K562 (cell line): ENCODE measurements at regions not wholly inside any gene's neighbourhood (a gene's known extent, or its start where the extent isn't known, plus 50 kb on each side); places are given as distances from the start of the nearest gene placed in this dataset.

Source experiments
- BACH1 ChIP-seq: fragments of 200-800 bp; sonication (Bioruptor generic); IDR thresholded peaks from 2 replicates; pipeline ENCODE4 v1.6.1; 2016; ENCODE audit warnings: missing genetic modification characterization, missing compliant biosample characterization
- CBFA2T3 ChIP-seq: fragments of 450-650 bp; IDR thresholded peaks from 2 replicates; pipeline ENCODE4 v1.6.1; 2017
- CREM ChIP-seq: IDR thresholded peaks from 2 replicates; pipeline ENCODE4 v1.6.1; 2014; ENCODE audit warnings: antibody characterized with exemption, low read depth
- EP400 ChIP-seq: fragments of 450-650 bp; IDR thresholded peaks from 2 replicates; pipeline ENCODE4 v1.6.1; 2017; ENCODE audit warnings: antibody characterized with exemption, mild to moderate bottlenecking, moderate library complexity
- FOXM1 ChIP-seq, 2 experiments: fragments of 450-650 bp in 1 of 2; sonication (generic) in 1 of 2; formaldehyde crosslinking in 1 of 2; IDR thresholded peaks; 2 replicates each; pipeline versions ENCODE4 v1.6.1 to v1.9.0; 2017 to 2022; ENCODE audit warnings: low read depth in 2 of 2, mild to moderate bottlenecking in 2 of 2, missing genetic modification reagents in 1 of 2, moderate library complexity in 1 of 2
- GTF2E2 ChIP-seq: fragments of 200-800 bp; sonication (Bioruptor generic); IDR thresholded peaks from 2 replicates; pipeline ENCODE4 v1.6.1; 2016; ENCODE audit warnings: missing genetic modification characterization, missing compliant biosample characterization
- HCFC1 ChIP-seq: IDR thresholded peaks from 2 replicates; pipeline ENCODE4 v1.6.1; 2012; ENCODE audit warnings: low read depth, low read length, improper control_type of control experiment
- MYC ChIP-seq, 2 experiments: fragments of 250-450 bp in 1 of 2; sonication (Bioruptor Pico) in 1 of 2; IDR thresholded peaks; 2 replicates each; pipeline versions ENCODE4 v1.5.1 to v1.6.1; 2012 to 2021; ENCODE audit warnings: low read depth in 2 of 2, borderline replicate concordance in 1 of 2, improper control_type of control experiment in 1 of 2, low read length in 1 of 2, mild to moderate bottlenecking in 1 of 2, moderate library complexity in 1 of 2
- POLR2G ChIP-seq: fragments of 200-400 bp; formaldehyde crosslinking; IDR thresholded peaks from 2 replicates; pipeline ENCODE4 v1.6.1; 2017; ENCODE audit warnings: low read depth, mild to moderate bottlenecking, antibody characterized with exemption, low read length, moderate library complexity
- SMARCA4 ChIP-seq: fragments of 450-650 bp; IDR thresholded peaks from 2 replicates; pipeline ENCODE4 v1.6.1; 2016
- TEAD4 ChIP-seq, 2 experiments: sonication (generic) in 1 of 2; formaldehyde crosslinking in 1 of 2; IDR thresholded peaks; 2 replicates each; pipeline versions ENCODE4 v1.6.1 to v1.8.0; 2012 to 2022; ENCODE audit warnings: borderline replicate concordance in 1 of 2, inconsistent platforms in 1 of 2, low read length in 1 of 2, mild to moderate bottlenecking in 1 of 2, missing genetic modification reagents in 1 of 2
- U2AF1 ChIP-seq: fragments of 200-400 bp; formaldehyde crosslinking; optimal IDR thresholded peaks from 2 replicates; pipeline ENCODE3; 2017; ENCODE audit warnings: mild to moderate bottlenecking, low read depth, low read length, moderate library complexity
- ZNF707 ChIP-seq: fragments of 250-450 bp; sonication (Bioruptor Pico); conservative IDR thresholded peaks from 2 replicates; pipeline ENCODE4 v1.8.0; 2022; ENCODE audit warnings: inconsistent platforms, mild to moderate bottlenecking, moderate library complexity
- ZNF76 ChIP-seq: fragments of 250-450 bp; sonication (Bioruptor Pico); IDR thresholded peaks from 2 replicates; pipeline ENCODE4 v1.4.0; 2020; ENCODE audit warnings: mild to moderate bottlenecking, moderate library complexity, borderline replicate concordance
- TF ChIP-seq, protein P1 (sequence below): fragments of 250-450 bp; sonication (Bioruptor Pico); IDR thresholded peaks from 2 replicates; pipeline ENCODE4 v1.4.0; 2020
- TF ChIP-seq, protein P2 (sequence below): fragments of 450-650 bp; formaldehyde crosslinking; IDR thresholded peaks from 2 replicates; pipeline ENCODE4 v1.4.0; 2020; ENCODE audit warnings: mild to moderate bottlenecking, moderate library complexity
- TF ChIP-seq, protein P3 (sequence below): fragments of 450-650 bp; IDR thresholded peaks from 2 replicates; pipeline ENCODE4 v1.6.1; 2017; ENCODE audit warnings: antibody characterized with exemption, mild to moderate bottlenecking
- TF ChIP-seq, protein P4 (sequence below): fragments of 250-450 bp; sonication (Bioruptor Pico); IDR thresholded peaks from 2 replicates; pipeline ENCODE4 v1.4.0; 2020; ENCODE audit warnings: mild to moderate bottlenecking, moderate library complexity

DNA sequence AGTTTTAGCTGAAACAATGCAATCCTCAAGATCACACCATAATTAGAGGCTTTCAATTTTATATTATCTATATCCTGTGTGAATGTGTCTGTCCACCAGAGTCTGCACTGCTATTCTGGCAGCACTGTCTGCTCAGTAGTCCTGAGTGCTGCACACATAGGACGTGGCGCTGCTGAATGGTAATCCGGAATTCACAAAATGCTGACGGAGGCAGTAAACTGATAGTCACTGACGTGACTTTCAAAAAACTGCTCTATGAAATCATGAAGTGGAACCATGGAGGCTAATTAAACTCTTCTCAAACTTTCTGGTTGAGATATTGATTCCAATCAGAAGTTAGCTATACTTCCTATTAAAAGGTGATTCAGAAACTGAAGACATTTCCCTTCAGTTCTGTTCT lies 190.8 kb upstream of the NOX3 start (continued):
- TF ChIP-seq MYC (IDR thresholded peaks at IDR 0.05; ENCODE audit: low read depth, low read length) = no peak
- TF ChIP-seq MYC (CRISPR knock-in tag; IDR thresholded peaks at IDR 0.05; ENCODE audit: borderline replicate concordance, low read depth) = no peak
- no peak for TF ChIP-seq ZNF76
- TF ChIP-seq SMARCA4 = peak; percentile 40; the same call in 1 of the 2 replicates
- TF ChIP-seq, protein P1, sequence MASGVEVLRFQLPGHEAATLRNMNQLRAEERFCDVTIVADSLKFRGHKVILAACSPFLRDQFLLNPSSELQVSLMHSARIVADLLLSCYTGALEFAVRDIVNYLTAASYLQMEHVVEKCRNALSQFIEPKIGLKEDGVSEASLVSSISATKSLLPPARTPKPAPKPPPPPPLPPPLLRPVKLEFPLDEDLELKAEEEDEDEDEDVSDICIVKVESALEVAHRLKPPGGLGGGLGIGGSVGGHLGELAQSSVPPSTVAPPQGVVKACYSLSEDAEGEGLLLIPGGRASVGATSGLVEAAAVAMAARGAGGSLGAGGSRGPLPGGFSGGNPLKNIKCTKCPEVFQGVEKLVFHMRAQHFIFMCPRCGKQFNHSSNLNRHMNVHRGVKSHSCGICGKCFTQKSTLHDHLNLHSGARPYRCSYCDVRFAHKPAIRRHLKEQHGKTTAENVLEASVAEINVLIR = no peak
- no peak for TF ChIP-seq U2AF1
- TF ChIP-seq, protein P2, sequence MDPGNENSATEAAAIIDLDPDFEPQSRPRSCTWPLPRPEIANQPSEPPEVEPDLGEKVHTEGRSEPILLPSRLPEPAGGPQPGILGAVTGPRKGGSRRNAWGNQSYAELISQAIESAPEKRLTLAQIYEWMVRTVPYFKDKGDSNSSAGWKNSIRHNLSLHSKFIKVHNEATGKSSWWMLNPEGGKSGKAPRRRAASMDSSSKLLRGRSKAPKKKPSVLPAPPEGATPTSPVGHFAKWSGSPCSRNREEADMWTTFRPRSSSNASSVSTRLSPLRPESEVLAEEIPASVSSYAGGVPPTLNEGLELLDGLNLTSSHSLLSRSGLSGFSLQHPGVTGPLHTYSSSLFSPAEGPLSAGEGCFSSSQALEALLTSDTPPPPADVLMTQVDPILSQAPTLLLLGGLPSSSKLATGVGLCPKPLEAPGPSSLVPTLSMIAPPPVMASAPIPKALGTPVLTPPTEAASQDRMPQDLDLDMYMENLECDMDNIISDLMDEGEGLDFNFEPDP (CRISPR knock-in tag) = no peak
- TF ChIP-seq BACH1 (tag) = no peak
- no peak for TF ChIP-seq POLR2G
- TF ChIP-seq, protein P3, sequence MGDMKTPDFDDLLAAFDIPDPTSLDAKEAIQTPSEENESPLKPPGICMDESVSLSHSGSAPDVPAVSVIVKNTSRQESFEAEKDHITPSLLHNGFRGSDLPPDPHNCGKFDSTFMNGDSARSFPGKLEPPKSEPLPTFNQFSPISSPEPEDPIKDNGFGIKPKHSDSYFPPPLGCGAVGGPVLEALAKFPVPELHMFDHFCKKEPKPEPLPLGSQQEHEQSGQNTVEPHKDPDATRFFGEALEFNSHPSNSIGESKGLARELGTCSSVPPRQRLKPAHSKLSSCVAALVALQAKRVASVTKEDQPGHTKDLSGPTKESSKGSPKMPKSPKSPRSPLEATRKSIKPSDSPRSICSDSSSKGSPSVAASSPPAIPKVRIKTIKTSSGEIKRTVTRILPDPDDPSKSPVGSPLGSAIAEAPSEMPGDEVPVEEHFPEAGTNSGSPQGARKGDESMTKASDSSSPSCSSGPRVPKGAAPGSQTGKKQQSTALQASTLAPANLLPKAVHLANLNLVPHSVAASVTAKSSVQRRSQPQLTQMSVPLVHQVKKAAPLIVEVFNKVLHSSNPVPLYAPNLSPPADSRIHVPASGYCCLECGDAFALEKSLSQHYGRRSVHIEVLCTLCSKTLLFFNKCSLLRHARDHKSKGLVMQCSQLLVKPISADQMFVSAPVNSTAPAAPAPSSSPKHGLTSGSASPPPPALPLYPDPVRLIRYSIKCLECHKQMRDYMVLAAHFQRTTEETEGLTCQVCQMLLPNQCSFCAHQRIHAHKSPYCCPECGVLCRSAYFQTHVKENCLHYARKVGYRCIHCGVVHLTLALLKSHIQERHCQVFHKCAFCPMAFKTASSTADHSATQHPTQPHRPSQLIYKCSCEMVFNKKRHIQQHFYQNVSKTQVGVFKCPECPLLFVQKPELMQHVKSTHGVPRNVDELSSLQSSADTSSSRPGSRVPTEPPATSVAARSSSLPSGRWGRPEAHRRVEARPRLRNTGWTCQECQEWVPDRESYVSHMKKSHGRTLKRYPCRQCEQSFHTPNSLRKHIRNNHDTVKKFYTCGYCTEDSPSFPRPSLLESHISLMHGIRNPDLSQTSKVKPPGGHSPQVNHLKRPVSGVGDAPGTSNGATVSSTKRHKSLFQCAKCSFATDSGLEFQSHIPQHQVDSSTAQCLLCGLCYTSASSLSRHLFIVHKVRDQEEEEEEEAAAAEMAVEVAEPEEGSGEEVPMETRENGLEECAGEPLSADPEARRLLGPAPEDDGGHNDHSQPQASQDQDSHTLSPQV = peak; percentile 66; the same call in 1 of the 2 replicates
- 0 out of 2 replicates have a peak, but pooled peaks have one; percentile 15 for TF ChIP-seq TEAD4 (IDR thresholded peaks at IDR 0.05; ENCODE audit: low read length)
- no peak for TF ChIP-seq TEAD4 (CRISPR knock-in tag; IDR thresholded peaks at IDR 0.05; ENCODE audit: borderline replicate concordance)
- no peak for TF ChIP-seq HCFC1
- TF ChIP-seq, protein P4, sequence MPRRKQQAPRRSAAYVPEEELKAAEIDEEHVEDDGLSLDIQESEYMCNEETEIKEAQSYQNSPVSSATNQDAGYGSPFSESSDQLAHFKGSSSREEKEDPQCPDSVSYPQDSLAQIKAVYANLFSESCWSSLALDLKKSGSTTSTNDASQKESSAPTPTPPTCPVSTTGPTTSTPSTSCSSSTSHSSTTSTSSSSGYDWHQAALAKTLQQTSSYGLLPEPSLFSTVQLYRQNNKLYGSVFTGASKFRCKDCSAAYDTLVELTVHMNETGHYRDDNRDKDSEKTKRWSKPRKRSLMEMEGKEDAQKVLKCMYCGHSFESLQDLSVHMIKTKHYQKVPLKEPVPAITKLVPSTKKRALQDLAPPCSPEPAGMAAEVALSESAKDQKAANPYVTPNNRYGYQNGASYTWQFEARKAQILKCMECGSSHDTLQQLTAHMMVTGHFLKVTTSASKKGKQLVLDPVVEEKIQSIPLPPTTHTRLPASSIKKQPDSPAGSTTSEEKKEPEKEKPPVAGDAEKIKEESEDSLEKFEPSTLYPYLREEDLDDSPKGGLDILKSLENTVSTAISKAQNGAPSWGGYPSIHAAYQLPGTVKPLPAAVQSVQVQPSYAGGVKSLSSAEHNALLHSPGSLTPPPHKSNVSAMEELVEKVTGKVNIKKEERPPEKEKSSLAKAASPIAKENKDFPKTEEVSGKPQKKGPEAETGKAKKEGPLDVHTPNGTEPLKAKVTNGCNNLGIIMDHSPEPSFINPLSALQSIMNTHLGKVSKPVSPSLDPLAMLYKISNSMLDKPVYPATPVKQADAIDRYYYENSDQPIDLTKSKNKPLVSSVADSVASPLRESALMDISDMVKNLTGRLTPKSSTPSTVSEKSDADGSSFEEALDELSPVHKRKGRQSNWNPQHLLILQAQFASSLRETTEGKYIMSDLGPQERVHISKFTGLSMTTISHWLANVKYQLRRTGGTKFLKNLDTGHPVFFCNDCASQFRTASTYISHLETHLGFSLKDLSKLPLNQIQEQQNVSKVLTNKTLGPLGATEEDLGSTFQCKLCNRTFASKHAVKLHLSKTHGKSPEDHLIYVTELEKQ (CRISPR knock-in tag) = no peak
- TF ChIP-seq CBFA2T3 = 0 out of 2 replicates have a peak, but pooled peaks have one; percentile 24
- peak; percentile 63 for TF ChIP-seq CREM
- 0 out of 2 replicates have a peak, but pooled peaks have one; percentile 19 for TF ChIP-seq FOXM1 (IDR thresholded peaks at IDR 0.05; ENCODE audit: low read depth)
- no peak for TF ChIP-seq FOXM1 (CRISPR knock-in tag; IDR thresholded peaks at IDR 0.05; ENCODE audit: low read depth)
- TF ChIP-seq GTF2E2 = no peak
- TF ChIP-seq EP400 = no peak
- TF ChIP-seq ZNF707 = no peak
